ENCODE measurements at regions not wholly inside any gene's neighbourhood (a gene's known extent, or its start where the extent isn't known, plus 50 kb on each side); places are given as distances from the start of the nearest gene placed in this dataset.

DNA sequence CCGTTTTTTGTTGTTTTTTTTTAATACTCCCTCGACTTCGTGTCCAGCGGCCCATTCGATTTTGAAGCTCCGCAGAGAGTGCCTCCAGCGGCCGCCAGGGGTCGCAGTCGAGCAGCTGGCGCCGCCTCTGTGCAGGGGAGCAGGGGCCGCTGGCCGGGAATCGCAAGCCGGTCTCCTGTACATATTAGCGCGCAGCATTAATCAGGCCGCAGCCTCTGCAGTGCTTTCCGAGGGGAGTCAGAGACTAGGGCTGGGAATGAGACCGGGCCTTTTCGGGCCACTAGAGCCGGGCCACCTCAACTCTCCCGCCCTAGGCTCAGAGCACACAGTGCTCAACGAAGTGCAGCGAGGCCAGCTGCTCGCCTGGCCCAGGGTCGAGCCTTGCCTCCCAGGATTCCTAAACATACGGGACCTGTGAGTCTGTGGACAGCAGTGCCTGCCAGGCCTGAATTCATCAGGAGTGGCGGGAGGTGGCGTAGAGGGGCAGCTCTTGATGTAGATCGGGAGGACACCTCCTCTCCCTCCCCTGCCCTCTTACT lies 81.8 kb downstream of the EMP1 start:
- TF ChIP-seq, protein P1, sequence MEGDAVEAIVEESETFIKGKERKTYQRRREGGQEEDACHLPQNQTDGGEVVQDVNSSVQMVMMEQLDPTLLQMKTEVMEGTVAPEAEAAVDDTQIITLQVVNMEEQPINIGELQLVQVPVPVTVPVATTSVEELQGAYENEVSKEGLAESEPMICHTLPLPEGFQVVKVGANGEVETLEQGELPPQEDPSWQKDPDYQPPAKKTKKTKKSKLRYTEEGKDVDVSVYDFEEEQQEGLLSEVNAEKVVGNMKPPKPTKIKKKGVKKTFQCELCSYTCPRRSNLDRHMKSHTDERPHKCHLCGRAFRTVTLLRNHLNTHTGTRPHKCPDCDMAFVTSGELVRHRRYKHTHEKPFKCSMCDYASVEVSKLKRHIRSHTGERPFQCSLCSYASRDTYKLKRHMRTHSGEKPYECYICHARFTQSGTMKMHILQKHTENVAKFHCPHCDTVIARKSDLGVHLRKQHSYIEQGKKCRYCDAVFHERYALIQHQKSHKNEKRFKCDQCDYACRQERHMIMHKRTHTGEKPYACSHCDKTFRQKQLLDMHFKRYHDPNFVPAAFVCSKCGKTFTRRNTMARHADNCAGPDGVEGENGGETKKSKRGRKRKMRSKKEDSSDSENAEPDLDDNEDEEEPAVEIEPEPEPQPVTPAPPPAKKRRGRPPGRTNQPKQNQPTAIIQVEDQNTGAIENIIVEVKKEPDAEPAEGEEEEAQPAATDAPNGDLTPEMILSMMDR (IDR thresholded peaks at IDR 0.05; ENCODE audit: borderline replicate concordance, extremely low read depth, insufficient read depth), result peak; percentile 94
- no peak overlapping the region for H3K27ac ChIP-seq (ENCODE audit: low read depth in 2 of 2, low read length in 2 of 2)
- no peaks in the 10 kb centered on the region for H3K9me3 ChIP-seq (ENCODE audit: control insufficient read depth in 2 of 3, insufficient read depth in 1 of 3, low read length in 3 of 3)
- DNase-seq, result peak; percentile 88 to 94 (median 92)
- H3K4me3 ChIP-seq (ENCODE audit: low read length in 3 of 3), result no peak overlapping the region
- intact Hi-C loops (cut with DNase I), result no loop called here
- H3K4me1 ChIP-seq (ENCODE audit: control insufficient read depth in 2 of 3, insufficient read depth in 2 of 3, low read depth in 1 of 3, low read length in 3 of 3), result peaks cover 0 to 2% (median 0%) of the 10 kb centered on the region in 3 donors
- no peaks in the 10 kb centered on the region for H3K36me3 ChIP-seq (ENCODE audit: control insufficient read depth in 2 of 3, insufficient read depth in 3 of 3, low read length in 3 of 3)
- no peak for FAIRE-seq
- H3K27me3 ChIP-seq (ENCODE audit: control insufficient read depth, insufficient read depth, low read length), result no peaks in the 10 kb centered on the region
- H3K9ac ChIP-seq (ENCODE audit: low read length in 3 of 3), result peak overlapping the region in 1 of 3 donors; percentile 43

DNA sequence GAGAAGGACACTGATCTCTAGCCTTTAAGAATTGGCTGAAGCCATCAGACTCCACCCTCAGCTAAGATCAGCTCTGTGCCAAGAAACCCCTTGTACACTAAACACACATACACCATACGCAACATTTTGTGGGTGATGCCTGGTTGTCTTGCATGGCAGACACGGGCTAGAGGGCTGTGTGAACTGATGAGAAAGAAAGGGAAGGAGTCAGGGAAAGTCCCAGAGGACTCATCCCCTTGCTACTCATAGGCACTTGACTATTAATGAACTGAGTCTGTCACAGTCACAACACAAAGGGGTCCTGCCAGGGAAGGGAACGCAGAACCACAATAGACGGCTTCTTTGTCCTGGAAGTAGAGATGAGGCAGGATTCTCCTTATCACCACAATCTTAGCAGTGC lies 80.8 kb downstream of the EMP1 start:
- H3K9me3 ChIP-seq (ENCODE audit: control insufficient read depth in 2 of 3, insufficient read depth in 1 of 3, low read length in 3 of 3), result no peaks in the 10 kb centered on the region

DNA sequence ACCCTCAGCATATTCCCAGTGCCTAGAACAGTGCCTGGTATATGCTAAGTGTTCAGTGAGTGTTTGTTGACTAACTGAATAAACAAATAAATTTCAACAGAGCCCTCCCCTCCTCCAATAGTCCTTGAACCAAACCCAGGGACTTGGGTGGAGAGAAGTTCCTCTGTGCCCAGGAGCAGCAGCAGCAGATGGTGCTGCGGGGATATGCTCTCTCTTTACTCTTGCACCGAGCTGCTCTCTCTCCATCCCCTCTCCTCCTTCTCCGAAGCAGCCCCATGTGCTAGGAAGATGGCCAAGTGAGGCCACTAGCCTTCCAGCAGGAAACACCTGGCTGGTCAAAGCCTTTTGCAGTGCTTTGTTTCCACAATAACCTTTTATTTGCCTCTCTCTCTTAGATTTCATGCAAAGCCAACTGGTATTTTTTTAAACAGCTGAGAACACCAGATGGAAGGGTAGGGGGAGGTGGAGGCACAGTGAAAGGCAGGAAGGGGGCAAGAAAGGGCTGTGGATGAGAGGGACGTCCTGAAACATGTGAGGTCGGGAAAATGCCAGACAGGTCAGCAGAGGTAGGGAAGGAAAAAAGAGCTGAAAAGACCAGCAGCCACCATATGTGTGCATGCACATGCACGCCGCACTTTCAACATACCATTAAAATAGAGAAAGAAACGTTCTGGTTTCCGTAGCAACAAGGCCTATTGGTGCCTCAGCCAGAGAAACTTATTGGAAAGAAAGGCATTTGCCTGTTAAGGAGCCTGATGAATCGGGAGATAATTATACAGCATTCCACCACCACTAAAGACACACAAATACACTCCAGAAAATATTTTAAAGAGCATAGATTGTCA lies 78.9 kb downstream of the EMP1 start:
- no peak overlapping the region for H3K27ac ChIP-seq (ENCODE audit: low read depth in 2 of 2, low read length in 2 of 2)
- no peak overlapping the region for H3K4me3 ChIP-seq (ENCODE audit: low read length in 3 of 3)
- TF ChIP-seq, protein P1 (IDR thresholded peaks at IDR 0.05; ENCODE audit: borderline replicate concordance, extremely low read depth, insufficient read depth), result no peak
- FAIRE-seq (no peak), DNase-seq (peak in 1 of 5 donors; percentile 30)
- no peaks in the 10 kb centered on the region for H3K27me3 ChIP-seq (ENCODE audit: control insufficient read depth, insufficient read depth, low read length)
- H3K4me1 ChIP-seq (ENCODE audit: control insufficient read depth in 2 of 3, insufficient read depth in 2 of 3, low read depth in 1 of 3, low read length in 3 of 3), result peaks cover 0 to 2% (median 0%) of the 10 kb centered on the region in 3 donors
- H3K9ac ChIP-seq (ENCODE audit: low read length in 3 of 3), result no peak overlapping the region
- intact Hi-C loops (cut with DNase I), result no loop called here
- H3K36me3 ChIP-seq (ENCODE audit: control insufficient read depth in 2 of 3, insufficient read depth in 3 of 3, low read length in 3 of 3), result no peaks in the 10 kb centered on the region
- no peaks in the 10 kb centered on the region for H3K9me3 ChIP-seq (ENCODE audit: control insufficient read depth in 2 of 3, insufficient read depth in 1 of 3, low read length in 3 of 3)

More for the DNA sequence above, 80.8 kb downstream of the EMP1 start:
- DNase-seq (no peak), FAIRE-seq (no peak)
- Histone ChIP-seq H3K4me3 (ENCODE audit: low read length in 3 of 3) (no peak overlapping the region), H3K27me3 (ENCODE audit: control insufficient read depth, insufficient read depth, low read length) (no peaks in the 10 kb centered on the region), H3K9ac (ENCODE audit: low read length in 3 of 3) (no peak overlapping the region), H3K27ac (ENCODE audit: low read depth in 2 of 2, low read length in 2 of 2) (no peak overlapping the region), H3K4me1 (ENCODE audit: control insufficient read depth in 2 of 3, insufficient read depth in 2 of 3, low read depth in 1 of 3, low read length in 3 of 3) (peaks cover 0 to 2% (median 0%) of the 10 kb centered on the region in 3 donors), H3K36me3 (ENCODE audit: control insufficient read depth in 2 of 3, insufficient read depth in 3 of 3, low read length in 3 of 3) (no peaks in the 10 kb centered on the region)
- intact Hi-C loops (cut with DNase I), result no loop called here
- TF ChIP-seq, protein P1 (IDR thresholded peaks at IDR 0.05; ENCODE audit: borderline replicate concordance, extremely low read depth, insufficient read depth), result no peak
